HG03354 (cell line): ENCODE measurements at regions not wholly inside any gene's neighbourhood (a gene's known extent, or its start where the extent isn't known, plus 50 kb on each side); places are given as distances from the start of the nearest gene placed in this dataset.
"Not testable (repeated sequence)": the region's sequence is repeated elsewhere in the genome, so short reads cannot be mapped to it uniquely, and the experiment has no call there.

ENCODE experiments used
- ATAC-seq: cut with Tn5 transposase; IDR thresholded peaks from one replicate; pipeline ENCODE4 v1.9.1; 2021; ENCODE audit warnings: mild to moderate bottlenecking; ENCODE audit not compliant: unreplicated experiment, poor library complexity, severe bottlenecking

DNA sequence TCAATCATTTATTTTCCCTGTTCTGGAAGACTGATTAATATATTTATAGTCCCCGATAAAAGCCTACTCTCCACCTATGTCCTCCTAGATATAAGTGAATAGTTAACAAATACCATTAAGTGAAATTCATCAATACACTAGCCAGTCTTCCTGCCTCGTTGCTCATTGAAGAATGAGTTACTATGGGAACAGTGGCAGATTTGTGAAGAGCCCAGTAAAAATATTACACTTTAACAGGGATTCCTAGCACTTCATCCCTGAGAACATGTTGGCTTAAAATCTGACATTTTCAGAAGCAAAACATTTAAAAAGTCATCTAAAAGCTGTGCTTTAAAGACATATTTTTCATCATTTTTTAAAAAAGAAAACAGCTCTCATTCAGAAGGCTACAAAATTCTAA is 848.7 kb upstream of the NXPH2 start:
- ATAC-seq, result no peak

GRCh38 chr2:139626128-139626527 is 845.9 kb upstream of the NXPH2 start:
- no peak for ATAC-seq

DNA sequence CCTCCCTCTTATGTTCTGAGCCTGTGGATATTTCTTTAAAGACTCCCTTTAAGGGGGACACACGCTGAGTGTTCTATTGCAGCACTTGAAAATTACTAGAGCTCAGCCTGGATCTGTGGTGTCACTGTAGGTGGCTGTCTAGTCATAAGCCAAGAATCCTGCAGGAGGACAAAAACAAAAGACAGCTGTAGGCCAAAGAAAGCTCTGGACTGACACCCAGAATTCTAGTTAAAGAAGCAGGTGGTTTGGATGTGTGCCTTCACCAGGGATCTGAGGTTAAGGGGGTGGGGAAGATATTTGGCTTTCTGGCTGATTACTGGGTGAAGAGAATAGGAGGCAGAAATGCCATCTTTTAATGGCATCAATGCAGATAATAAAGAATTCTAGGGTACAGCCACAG is 842.5 kb upstream of the NXPH2 start:
- ATAC-seq, result no peak

DNA sequence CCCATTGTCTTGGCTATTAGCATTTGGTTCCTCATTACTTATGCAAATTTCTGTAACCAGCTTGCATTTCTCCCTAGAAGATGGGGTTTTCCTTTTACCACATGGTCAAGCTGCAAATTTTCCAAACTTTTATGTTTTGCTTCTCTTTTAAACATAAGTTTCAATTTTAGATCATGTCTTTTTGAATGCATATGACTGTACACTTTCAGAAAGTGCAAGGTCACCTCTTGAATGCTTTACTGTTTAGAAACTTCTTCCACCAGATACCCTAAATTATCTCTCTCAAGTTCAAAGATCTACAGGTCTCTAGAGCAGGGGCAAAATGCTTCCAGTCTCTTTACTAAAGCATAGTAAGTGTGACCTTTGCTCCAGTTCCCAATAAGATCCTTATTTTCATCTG is 837.6 kb upstream of the NXPH2 start:
- no peak for ATAC-seq

GRCh38 chr2:139613264-139613663 is 833.1 kb upstream of the NXPH2 start:
- no peak for ATAC-seq

DNA sequence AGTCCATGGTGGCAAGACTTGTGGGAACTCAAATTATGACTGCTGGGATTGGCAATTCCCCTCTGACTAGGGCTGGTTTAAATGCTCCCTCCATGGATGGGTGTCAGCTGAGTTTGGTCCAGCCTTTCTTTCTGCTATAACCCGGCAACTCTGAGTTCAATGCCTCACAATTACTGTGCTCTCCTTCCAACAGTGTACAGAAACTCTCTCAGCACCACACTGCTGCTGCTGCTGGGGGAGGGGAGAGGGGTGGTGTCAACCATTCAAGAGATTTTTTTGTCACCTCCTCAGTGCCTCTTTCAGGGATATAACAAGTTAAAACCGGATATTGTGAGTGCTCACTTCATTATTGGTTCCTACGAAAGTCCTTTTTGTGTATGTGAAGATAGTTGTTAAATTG is 830.3 kb upstream of the NXPH2 start:
- ATAC-seq, result no peak

- ATAC-seq, result no peak
Measured at GRCh38 chr2:139609109-139609508, 828.9 kb upstream of the NXPH2 start.

DNA sequence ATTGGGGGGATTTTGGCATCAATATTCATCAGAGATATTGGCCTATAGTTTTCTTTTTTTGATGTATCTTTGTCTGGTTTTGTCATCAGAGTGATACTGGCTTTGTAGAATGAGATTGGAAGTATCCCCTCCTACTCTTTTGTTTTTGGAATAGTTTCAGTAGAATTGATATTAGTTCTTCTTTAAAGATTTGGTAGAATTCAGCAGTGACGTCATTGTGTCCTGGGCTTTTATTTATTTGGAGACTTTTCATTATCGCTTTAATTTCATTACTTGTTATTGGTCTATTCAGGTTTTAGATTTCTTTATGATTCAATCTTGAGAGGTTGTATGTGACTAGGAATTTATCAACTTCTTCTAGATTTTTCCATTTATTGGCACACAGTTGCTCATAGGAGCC is 825.5 kb upstream of the NXPH2 start:
- no peak for ATAC-seq

GRCh38 chr2:139600166-139600565 is 820.0 kb upstream of the NXPH2 start:
- ATAC-seq, result no peak

- ATAC-seq, result no peak
Measured at GRCh38 chr2:139585101-139585500, 804.9 kb upstream of the NXPH2 start.

DNA sequence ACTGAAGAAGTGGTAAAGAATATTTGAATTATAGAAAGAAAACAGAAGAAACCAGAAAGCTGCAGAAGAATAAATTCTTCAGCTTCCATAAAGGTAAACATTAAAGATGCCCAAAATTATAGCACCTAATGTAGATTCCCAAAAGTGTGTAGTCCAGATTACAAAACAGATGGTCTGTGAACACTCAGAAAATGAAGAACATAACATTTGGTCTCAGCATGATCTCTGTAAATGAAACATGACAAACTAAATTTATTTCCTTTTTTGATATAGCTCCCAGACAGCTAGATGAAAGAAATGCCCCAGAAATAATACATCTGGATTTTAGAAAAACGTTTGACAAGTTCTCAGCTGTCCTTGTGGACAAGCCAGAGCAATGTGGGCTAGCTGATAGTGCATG is 794.2 kb upstream of the NXPH2 start:
- ATAC-seq, result no peak

DNA sequence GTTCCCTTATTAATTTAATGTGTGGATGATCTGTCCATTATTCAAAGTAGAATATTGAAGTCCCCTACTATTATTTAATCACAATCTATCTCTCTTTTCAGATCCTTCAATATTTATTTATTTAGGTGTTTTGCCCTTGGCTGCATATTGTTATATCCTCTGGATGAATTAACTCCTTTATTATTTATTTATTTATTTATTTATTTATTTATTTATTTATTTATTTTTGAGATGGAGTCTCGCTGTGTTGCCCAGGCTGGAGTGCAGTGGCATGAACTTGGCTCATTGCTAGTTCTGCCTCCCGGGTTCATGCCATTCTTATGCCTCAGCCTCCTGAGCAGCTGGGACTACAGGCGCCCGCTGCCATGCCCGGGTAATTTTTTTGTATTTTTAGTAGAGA is 776.6 kb upstream of the NXPH2 start:
- ATAC-seq, result no peak

GRCh38 chr2:139550873-139551272 is 770.7 kb upstream of the NXPH2 start:
- ATAC-seq, result no peak

DNA sequence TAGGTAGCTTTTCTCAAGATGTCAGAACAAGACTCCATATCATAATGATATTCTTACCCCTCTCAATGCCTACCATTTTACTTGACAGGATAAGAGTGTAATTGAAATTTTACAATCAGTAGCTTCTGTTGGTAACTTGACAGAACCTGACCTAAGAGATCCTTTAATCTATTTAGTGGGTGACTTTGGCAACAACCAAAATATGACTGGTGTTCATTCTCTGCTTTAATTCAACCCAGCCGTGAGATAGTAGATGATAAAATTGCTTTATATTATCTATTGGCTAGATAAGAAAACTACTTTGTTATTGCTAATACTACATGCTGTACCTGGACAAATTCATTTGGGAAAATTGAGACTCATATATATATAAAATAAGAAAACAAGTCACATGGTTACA is 770.2 kb upstream of the NXPH2 start:
- ATAC-seq, result no peak

- no peak for ATAC-seq
Measured at GRCh38 chr2:139544186-139544851, 764.1 kb upstream of the NXPH2 start.

DNA sequence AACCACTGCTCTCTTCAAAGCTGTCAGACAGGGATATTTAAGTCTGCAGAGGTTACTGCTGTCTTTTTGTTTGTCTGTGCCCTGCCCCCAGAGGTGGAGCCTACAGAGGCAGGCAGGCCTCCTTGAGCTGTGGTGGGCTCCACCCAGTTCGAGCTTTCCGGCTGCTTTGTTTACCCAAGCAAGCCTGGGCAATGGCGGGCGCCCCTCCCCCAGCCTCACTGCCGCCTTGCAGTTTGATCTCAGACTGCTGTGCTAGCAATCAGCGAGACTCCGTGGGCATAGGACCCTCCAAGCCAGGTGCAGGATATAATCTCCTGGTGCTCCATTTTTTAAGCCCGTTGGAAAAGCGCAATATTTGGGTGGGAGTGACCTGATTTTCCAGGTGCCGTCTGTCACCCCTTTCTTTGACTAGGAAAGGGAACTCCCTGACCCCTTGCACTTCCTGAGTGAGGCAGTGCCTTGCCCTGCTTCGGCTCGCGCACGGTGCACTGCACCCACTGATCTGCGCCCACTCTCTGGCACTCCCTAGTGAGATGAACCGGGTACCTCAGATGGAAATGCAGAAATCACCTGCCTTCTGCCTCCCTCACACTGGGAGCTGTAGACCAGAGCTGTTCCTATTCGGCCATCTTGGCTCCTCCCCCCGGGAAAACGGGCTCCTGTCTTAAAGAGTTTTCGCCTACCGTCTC is 758.3 kb upstream of the NXPH2 start:
- ATAC-seq, result not testable (repeated sequence)

GRCh38 chr2:139529080-139529479 is 748.9 kb upstream of the NXPH2 start:
- ATAC-seq, result no peak

DNA sequence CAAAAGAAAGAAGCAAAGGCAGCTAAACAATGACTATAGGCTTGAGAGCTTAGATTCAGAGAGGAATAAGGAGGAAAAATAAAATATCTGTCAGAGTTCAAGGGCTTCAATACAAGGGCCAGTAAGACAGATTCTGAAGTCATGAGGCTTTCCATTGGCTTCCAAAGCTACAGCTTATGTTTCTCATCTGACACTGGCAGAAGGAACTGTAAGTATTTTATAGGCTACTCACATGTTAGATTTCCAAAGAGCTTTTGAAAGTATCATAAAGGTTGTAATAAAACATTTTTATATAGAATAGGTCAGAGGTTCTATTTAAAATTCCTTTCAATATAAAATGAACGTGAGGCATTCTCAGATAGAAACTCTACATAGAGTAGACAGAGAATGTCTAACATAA is 746.6 kb upstream of the NXPH2 start:
- no peak for ATAC-seq

DNA sequence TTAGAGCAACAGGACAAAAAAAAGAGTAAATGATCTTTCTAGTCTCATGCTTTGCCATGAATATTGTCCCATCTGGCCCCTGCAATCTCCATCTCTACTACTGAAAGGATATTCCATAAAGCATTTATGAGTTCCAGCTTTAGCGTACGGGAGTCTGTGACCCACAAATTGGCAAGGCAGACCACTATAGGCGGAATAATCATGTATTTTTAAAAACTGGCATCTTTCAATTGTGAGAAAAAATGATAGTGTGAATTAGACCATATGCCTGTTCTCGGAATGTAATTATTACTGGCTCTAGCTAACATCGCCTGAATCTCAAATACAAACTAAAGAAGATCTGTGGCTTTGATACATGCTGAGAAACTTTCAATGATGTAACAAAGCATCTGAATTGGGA is 738.1 kb upstream of the NXPH2 start:
- no peak for ATAC-seq

DNA sequence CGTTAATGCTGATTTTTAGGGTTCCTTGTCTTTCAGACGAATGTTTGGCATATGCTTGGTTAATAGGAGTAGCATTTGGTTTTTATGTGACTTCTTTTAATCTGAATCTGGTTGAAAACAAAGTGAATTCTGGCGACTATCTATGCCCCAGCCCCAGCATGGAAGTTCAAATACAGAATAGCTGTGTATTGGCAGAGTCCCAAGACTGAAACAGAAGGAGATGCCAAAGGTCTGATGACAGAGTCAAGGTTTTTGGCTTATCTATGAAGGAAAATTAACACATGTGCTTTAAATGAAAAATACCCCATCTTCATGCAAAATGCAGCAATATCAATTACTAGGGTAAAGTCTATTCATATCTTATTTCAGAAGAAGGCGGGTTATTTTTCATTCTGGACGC is 734.8 kb upstream of the NXPH2 start:
- no peak for ATAC-seq

DNA sequence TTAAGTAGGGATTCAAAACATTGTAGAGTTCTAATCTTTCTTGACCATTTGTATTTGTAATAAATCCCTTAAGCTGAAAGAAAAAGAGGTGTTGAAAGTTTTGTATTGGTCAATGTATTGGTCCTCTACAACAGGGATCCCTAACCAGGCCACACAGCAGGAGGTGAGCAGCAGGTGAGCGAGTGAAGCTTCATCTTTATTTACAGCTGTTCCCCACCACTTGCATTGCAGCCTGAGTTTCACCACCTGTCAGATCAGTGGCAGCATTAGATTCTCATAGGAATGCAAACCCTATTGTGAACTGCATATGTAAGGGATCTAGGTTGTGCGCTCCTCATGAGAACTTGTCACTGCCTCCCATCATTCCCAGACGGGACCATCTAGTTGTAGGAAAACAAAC is 715.7 kb upstream of the NXPH2 start:
- no peak for ATAC-seq
